Fibroblast of gingiva (primary cell): ENCODE measurements at regions not wholly inside any gene's neighbourhood (a gene's known extent, or its start where the extent isn't known, plus 50 kb on each side); places are given as distances from the start of the nearest gene placed in this dataset.

ENCODE experiments used
- DNase-seq: peaks from one replicate; pipeline ENCODE4 v3.0.0-alpha.2; 2011; ENCODE audit warnings: low read depth

DNA sequence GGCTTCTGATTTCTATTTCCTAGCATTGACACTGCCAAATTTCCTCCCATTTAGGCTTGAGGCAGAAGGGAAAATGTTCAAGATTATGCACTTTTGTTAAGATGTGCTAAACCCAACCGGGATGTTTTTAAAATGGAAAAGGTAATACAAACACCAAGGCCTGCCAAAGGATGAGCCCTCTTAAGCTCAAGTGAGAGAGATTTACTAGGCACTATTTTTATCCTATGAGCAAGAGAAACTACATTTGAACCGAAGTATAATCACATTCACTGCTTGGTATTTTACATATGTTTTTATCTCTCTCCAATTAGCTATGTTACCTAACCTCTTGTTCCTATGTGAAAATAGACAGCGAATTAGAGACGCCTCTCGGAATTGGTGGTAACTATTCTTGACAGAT is 295.8 kb downstream of the GABRB3 start:
- DNase-seq: no peak

DNA sequence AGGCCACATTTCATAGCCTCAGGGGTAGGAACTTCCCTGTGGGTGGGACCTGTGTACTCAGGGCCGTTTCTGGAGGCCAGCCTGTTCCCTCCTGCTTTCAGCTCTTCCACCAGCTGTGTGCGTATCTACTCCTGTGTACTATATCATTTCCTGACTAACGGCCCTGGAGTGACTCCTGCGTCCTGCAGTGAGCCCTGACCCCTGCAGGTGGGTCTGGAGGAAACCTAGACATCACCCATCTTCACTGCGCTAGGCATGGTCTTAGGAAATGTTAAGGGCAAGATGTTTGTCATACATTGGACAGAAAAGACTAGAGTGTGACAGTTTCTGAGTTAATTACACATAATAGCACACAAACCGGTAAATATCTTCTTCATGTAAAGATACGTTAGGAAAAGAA is 297.3 kb downstream of the GABRB3 start:
- DNase-seq: no peak

DNA sequence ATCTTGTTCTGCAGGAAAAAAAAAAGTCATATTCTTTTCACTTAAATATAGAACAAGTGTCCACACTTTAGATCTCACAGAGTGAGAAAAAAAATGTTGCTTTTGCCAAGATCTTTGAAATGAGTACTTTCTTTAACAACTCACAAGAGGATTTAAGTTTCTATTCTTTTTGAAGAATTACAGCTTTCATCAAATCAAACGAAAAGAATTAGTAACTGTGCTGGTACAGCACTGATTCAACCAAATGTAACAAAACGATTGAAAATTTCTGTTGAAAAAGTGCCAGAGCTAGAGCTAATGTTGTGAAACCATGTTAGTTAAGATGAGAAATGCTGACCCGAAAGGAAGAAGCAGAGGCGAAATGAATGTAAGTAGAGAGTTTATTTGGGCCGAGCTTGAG is 300.2 kb downstream of the GABRB3 start:
- no peak for DNase-seq

DNA sequence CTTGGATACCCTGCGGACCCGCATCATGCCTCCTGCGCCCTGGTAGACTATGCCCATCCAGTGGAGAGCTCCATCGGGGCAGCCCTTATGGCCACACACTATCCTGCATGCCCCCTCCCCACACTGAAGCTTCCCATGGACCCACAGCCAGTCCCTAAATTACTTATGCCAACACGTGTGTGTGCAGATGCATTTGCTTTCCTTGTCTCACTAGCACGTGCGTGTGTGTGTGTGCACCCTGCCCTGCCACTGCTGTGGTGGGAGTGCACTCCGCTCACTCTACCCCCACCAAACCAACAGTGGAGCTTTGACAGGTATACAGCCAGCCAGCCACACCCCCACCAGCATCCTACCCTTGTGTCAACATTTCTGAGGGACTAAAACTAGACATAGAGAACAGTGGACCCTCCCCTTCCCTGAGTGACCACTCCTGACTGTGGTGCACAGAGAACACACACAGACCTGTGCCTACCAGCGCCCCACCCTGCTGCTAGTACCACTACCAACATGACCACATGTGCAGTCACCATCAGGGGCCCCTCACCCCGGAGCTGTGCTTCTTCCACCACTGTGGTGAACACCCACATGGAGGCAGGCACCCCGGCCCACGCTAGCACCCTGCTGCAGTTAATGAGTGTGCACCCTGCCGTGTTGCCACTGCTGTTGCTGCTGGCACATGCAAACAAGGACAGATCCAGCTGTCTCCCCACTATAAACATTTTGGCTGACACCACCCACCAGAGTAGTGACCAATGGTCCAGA is 310.8 kb downstream of the GABRB3 start:
- no peak for DNase-seq

DNA sequence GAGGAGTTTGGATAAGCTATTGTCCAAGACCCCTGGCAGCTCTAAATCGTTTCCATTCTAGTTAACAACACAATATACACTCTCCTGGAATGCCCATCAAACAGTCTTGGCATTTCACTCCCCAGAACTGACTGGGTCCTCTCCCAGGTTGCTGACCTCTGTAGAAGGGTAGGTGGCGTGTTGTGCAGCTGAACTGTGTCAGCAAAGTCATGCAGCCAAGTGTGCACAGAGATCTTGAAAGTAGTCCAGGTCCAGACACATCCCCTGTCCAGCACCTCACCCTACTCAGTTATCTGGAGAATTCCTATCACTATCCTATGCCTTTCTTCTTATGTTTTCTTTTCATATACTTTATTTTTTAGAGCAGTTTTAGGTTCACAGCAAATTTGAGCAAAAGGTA is 312.7 kb downstream of the GABRB3 start:
- no peak for DNase-seq

DNA sequence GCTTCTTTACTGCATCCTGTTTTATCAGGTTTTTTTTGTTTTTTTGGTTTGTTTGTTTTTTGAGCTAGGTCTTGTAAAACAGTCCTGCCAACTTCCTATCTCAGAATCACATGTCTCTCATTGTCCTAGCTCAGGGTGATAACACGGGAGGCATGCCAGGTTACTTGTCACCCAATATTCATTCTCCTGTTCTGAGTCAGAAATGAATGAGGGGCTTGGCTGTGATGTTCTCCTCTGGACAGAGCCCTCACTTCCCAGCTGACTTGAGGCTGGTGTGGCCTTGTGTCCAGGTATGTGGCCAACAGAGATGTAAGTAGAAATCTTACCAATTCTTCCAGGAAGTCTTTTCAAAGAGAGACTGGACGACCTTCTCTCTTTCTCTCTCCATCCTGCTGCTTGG is 317.0 kb downstream of the GABRB3 start:
- DNase-seq: no peak

DNA sequence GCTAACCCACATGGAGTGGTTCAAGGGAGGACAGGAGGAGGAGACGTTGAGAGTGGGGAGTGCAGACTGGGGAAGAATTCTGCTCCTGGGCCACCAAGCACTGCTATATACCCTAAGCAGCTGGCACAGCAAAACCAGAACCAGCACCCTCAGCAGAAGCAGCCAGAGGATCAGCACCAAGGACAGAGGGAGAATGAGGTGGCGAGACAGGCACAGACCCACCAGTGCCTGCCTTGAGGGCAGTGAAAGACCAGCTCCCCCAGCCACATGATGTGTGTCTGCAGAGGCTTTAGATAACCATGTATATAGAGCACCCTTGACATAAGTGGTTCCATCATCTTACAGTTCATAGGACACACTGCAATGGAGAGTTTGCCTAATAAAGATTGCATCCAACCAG is 319.0 kb downstream of the GABRB3 start:
- no peak for DNase-seq

DNA sequence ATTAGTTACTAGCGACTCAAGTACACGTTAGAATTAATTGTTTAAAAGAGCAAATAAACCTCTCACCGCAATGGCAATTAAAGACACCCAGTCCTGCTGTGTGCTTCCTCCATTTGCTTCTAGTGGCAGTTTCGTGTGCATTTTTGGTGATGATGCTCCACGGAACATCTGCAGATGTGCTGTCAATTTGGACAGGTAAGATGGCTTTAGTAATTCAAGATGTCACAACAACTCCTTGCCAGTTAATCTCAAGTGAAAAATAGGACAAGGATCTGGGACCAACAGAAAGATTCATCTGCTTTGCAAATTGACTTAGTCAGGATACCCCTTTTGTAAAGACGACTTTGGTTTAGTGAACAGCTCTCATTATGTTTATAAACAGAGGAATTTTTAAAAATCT is 320.9 kb downstream of the GABRB3 start:
- no peak for DNase-seq

DNA sequence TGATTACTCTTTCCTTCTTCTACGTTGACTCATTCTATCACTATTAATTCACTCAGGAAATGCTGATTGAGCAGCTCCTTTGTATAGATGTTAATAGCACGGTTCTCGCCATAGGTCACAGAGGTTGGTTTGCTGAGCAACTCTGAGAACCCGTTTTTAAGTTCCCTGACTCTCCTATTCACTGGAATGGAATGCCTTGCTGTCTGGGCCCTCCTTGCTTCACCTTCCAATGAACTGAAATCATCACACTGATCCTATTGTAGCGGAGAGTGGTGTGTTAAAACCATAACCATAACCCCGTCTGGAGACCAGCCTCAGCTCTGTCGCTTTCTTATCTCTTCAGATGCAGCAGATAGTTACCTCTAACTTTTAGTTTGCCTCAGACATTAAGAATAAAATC is 323.6 kb downstream of the GABRB3 start:
- DNase-seq: no peak

DNA sequence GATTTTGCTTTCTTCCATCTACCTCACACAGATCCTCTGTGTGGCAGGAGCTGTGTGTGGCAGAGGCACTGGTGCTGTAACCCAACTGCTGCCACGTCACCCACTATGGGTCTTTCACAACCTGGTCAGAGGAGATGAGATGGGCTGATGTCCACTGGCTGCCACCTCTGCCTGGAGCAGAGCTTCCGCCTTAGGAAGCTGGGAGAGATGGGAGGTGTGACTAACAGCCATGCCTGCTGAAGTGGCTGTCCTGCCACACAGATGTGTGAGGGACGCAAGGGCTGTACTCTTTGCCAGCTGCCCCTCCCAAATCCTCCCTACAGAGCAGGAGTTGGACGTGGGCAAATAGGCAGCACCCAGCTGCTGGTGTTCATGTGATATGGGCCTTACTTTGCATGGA is 329.5 kb downstream of the GABRB3 start:
- no peak for DNase-seq

DNA sequence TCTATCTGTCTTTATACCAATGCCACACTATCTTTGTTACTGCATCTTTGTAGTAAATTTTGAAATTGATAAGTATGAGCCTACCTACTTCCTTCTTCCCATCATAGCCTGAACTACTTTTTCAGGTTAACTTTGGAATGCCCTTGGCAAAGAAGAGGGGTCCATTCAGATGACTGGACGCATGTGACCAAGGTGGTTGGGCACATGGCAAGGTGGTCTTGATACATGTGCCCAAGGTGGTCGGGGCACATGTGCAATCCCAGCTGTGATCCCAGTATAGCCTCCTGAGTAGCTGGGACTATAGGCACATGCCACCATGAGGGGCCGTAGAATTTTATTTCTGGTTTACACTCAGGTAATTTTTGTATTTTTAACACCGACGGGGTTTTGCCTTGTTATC is 330.2 kb downstream of the GABRB3 start:
- DNase-seq: no peak

DNA sequence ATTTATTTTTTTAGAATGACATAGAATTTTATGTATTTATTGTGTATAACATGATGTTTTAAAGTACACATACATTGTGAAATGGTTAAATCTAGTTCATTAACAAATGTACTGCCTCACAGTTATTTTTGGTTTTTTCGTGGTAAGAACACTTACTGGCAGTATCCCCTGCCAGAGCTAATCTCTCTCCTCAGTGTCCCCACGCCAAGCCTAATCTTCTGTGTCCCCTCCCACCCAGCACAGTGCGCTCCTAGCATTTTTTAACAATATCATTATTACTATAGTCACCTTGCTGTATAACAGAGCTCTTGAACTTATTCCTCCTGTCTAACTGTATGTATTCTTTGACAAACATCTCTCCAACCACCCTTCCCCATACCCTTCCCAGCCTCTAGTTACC is 333.2 kb downstream of the GABRB3 start:
- no peak for DNase-seq

DNA sequence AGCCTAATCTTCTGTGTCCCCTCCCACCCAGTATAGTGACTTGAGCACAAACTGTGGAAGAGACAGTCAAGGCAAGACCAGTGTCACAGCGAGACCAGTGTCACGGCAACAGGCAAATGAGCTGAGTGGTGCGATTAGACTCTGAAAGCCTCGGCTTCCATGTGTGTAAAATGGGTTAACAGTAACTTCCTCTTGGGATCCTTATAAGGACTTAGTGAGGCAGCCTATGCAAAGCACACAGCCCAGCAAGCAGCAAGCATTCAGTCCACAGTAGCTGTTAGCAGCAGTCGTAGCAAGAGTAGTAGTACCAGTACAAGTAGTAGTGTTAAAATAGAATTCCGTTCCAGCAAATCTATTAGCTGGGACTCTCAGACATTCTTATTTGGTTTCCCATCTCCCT is 334.1 kb downstream of the GABRB3 start:
- DNase-seq: no peak

DNA sequence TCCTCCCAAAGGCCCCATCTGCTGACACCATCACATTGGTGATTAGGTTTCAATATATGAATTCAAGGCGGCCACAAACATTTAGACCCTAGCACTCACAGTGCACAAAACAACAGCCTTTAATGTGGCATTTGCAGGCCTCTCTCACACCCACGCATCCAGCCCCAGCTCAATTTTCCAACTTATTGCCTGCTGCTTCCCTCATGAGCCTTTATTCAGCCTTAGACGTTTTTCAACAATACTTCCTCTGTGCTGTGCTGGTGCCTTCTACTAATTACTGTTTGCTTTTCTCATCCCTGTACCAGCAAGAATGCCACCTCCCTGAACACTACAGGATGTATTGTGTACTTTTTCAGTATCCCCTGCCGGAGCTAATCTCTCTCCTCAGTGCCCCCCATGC is 334.6 kb downstream of the GABRB3 start:
- DNase-seq: no peak

DNA sequence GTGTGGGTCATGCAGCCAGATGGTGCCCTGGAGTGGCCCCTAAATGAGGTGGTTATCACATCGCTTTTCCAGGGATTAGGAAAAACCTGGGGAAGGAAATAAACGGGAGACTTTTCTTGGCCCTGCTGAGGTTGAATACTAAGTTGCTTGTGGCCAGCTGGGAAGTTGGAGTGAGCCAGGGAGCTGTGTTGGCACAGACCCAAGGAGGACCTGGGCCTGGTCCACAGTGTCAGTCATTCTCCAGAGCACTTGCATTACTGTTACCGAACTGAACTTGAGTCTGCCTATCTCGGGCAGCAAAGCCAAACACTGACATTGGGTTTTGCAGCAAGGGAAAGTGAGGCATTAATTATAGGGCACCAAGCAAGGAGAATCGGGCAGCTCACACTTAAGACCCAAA is 339.0 kb downstream of the GABRB3 start:
- no peak for DNase-seq

DNA sequence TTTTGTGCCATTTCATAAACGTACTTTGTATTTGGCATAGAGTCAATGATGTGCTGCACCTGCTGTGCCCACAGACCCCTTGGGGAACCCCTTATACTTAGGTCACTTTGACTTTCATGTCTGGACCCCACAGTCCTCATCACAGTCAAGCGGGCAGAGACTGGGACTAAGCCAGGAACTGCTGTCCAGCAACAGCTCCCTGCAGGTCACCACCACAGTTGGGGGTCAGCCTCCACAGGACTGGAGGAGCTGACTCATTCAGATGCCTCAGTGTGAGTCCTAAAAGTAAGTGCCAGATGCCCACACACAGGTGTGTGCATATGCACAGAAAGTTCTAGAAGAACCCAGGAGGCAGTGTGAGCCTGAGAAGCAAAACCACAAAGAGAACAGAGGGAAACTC is 339.8 kb downstream of the GABRB3 start:
- no peak for DNase-seq

DNA sequence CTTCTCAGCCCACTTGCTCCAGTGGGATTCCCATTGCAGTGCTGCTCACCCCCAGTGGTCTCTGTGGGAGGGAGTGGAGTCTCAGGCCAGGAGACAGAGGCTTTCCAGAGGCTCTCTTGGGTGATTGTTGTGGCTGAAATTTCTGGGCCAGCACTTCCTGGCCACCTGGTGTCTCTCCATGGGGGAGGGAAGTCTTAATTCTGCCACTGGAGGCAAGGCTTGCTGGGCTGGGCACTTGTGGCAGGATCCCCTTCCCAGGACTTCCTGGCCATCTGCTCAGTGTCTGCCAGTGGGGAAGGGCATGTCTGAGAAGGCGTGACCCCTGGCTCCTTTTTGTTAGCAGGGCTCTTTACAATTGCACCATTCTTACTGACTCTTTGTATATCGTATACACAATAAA is 351.8 kb downstream of the GABRB3 start:
- DNase-seq: no peak

DNA sequence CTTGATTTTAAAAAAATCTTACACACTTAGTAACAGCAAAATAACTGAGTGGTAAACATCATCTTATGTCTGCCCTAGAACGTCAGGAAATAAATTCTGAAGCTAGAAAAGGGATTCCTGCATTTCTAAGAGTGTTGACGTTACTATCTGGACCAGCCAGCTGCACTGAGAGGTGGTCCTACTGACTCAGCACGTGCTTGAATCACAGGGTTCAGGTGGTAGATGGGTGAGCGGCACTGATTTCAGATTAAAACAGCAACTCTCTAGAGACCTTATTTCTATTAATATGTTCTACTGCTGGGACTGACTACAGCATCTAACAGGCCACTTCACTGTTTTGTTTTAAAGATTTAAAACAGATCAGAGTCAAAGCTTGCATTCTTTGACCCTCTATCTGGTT is 377.2 kb downstream of the GABRB3 start:
- DNase-seq: no peak

DNA sequence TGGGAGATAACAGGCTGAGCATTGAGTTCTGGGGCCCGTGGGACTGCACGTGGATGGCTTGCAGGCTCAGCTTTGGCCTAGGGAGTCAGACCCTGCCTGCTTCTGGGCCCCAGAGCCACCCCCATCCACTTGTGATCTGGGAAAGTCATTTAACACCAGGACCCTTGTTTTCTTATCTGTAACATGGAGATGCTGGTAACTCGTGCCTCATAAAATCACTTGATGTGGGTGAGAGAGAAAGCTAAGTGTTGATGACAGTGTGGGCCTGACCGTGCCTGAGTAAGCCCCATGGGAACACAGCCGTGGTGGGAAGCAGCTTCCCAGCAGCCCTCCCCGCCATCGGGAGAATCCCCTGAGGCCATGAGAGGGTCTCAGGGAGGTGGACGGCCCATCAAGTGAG is 378.1 kb downstream of the GABRB3 start:
- no peak for DNase-seq

DNA sequence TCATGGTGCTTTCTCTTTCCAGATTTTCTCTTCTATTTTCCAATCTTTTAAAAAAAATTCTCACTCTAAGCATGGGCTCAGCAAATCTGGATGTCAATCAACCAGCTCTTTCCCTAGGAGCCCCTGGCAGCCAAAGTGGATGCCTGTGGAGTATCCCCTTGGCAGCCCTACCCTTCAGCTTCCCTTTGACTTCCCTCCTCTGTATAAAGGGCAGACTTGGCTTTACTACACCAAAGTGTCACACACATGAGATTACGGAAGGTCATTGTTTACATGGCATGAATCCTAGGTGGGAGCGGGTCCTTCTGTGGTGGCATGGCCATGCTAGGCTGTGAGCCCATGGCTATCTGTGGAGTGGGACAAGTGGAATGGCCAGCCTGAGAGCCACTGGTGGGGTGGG is 379.9 kb downstream of the GABRB3 start:
- DNase-seq: no peak

DNA sequence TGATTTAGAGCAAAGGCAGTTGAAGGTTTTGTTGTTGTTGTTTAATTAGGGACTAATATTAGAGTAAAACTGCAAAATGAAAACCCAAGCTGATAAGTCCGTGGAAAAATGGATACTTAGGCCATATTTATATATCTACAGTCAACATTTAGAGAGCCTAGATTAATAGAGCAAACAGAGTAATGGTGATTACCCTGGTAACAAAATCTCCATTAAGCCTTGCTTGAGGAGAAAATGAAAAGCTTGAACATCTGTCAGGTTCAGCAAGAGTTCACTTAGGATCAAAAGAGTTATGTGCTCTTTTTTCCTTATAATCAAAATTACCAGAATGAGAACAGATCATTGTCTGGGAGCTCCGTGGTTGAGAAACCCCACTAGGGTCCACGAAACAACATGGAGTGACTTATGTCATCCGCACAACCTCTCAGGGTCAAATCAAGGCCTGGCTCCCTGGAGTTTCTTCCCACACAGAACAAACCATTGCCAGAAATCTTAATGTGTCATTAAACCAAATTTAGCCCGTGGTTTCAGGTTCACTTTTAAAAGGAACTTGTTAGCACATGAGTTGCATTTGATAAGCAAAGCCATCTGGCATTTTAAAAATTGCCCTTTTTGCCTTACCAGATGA is 381.2 kb downstream of the GABRB3 start:
- DNase-seq: no peak

DNA sequence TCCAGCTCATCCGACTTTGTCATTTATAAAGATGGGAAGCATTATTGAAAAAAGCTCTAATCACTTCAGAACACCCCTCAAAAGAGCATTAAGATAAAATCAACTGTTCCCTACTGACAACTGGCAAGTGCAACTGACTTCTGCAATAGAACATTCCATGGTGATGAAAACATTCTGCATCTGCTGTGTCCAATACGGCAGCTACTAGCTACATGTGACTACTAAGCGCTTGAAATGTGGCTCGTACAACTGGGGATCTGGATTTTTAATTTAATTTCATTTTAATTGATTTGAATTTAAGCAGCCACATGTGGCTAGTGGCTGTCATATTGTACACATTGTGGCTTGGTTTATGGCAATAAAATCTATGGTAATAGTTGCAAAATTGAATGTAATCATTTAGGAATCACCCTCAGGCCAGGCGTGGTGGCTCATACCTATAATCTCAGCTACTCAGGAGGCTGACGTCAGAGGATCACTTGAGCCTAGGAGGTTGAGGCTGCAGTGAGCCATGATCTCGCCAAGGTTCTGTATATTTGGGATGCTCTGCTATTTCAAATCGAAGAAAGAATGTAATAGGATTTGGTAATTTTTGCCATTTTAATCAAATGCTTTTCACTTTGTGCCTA is 390.3 kb downstream of the GABRB3 start:
- no peak for DNase-seq

DNA sequence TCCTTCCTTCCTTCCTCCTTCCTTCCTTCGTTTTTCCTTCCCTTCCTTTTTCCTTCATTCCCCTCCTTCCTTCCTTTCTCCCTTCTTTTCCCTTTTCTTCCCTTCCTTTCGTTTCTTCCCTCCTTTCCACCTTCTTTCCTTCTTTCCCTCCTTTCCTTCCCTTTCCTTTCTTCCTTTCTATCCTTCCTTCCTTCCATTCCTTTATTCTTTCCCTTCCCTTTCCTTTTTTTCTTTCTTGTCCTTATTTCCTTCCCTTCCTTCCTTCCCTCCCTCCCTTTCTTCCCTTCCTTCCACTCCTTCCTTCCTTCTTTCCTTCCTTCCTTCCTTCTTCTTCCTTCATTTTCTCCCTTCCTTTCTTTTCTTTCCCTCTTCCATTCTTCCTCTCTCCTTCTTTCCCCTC is 394.6 kb downstream of the GABRB3 start:
- DNase-seq: no peak

DNA sequence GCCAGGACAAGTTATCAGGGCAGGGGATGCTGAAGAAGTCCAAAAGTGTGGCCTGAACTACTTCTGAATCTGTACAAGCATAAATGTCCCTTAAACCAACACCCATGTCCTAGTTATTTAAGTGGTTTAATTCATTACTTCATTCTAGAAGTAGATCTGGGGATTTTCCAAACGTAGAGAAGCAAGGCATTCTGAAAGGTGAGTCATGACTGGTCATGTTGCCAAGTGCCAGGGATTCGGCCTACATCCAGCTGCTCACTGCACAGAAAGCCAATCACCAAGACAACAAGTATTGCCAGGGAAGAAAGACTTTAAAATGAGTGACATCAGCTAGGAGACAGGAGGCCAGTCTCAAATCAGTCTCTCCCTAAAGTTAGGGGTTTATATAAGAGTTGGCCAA is 396.6 kb downstream of the GABRB3 start:
- no peak for DNase-seq
